GM23338 (cell line): ENCODE measurements at regions not wholly inside any gene's neighbourhood (a gene's known extent, or its start where the extent isn't known, plus 50 kb on each side); places are given as distances from the start of the nearest gene placed in this dataset.

Source experiments
- ATAC-seq: fragments of 200-7000 bp; cut with Tn5 transposase; 3 replicates; pipeline ENCODE4 v1.9.1; 2020
- DNase-seq: peaks from one replicate; pipeline ENCODE4 v3.0.0-alpha.2; 2015; ENCODE audit warnings: low spot score
- H2AFZ ChIP-seq: fragments of 200-600 bp; sonication (generic); 2 replicates; pipeline ENCODE4 v1.8.0; 2016; ENCODE audit warnings: antibody characterized with exemption, mild to moderate bottlenecking, moderate library complexity
- H3F3A ChIP-seq: fragments of 200-600 bp; sonication (generic); replicated peaks from 2 replicates; pipeline ENCODE4 v1.8.0; 2017; ENCODE audit warnings: antibody characterized with exemption, mixed run types, low read depth
- H3K27ac ChIP-seq: fragments of 200-600 bp; sonication (generic); 2 replicates; pipeline ENCODE4 v1.6.1; 2016; ENCODE audit warnings: low read depth
- H3K27me3 ChIP-seq: fragments of 200-600 bp; sonication (generic); 2 replicates; pipeline ENCODE4 v1.8.0; 2016; ENCODE audit warnings: mild to moderate bottlenecking, mixed run types, moderate library complexity; ENCODE audit not compliant: insufficient read depth
- H3K36me3 ChIP-seq: fragments of 200-600 bp; sonication (generic); 2 replicates; pipeline ENCODE4 v1.8.0; 2016; ENCODE audit warnings: mild to moderate bottlenecking; ENCODE audit not compliant: insufficient read depth
- H3K4me1 ChIP-seq: fragments of 200-600 bp; sonication (generic); 2 replicates; pipeline ENCODE4 v1.8.0; 2016; ENCODE audit warnings: mild to moderate bottlenecking, moderate library complexity; ENCODE audit not compliant: insufficient read depth
- H3K4me2 ChIP-seq: fragments of 200-600 bp; sonication (generic); 2 replicates; pipeline ENCODE4 v1.7.1; 2017; ENCODE audit warnings: mixed run types
- H3K4me3 ChIP-seq: fragments of 200-600 bp; sonication (generic); 2 replicates; pipeline ENCODE4 v1.6.1; 2016; ENCODE audit warnings: mixed run types
- H3K79me2 ChIP-seq: fragments of 200-600 bp; sonication (generic); replicated peaks from 2 replicates; pipeline ENCODE4 v1.8.0; 2017; ENCODE audit warnings: mild to moderate bottlenecking; ENCODE audit not compliant: insufficient read depth
- H3K9me2 ChIP-seq: fragments of 200-600 bp; sonication (generic); 2 replicates; pipeline ENCODE4 v1.8.0; 2017; ENCODE audit not compliant: insufficient read depth
- H4K20me1 ChIP-seq: fragments of 200-600 bp; sonication (generic); replicated peaks from 2 replicates; pipeline ENCODE4 v1.8.0; 2017; ENCODE audit warnings: mild to moderate bottlenecking; ENCODE audit not compliant: insufficient read depth
- H3K27ac Mint-ChIP-seq: 2 replicates; pipeline ENCODE4 v1.8.0; 2020; ENCODE audit warnings: inconsistent platforms, mild to moderate bottlenecking, moderate library complexity, mixed read lengths
- H3K27me3 Mint-ChIP-seq: 3 replicates; pipeline ENCODE4 v1.8.0; 2022; ENCODE audit warnings: low read depth, mild to moderate bottlenecking, moderate library complexity, mixed read lengths, inconsistent platforms; ENCODE audit not compliant: insufficient read depth, poor library complexity
- H3K36me3 Mint-ChIP-seq: 3 replicates; pipeline ENCODE4 v1.8.0; 2021; ENCODE audit warnings: low read depth, mild to moderate bottlenecking, inconsistent platforms, moderate library complexity, mixed read lengths
- H3K4me1 Mint-ChIP-seq: 3 replicates; pipeline ENCODE4 v1.8.0; 2020; ENCODE audit warnings: mild to moderate bottlenecking, inconsistent platforms, mixed read lengths
- H3K4me3 Mint-ChIP-seq: 3 replicates; pipeline ENCODE4 v1.8.0; 2021; ENCODE audit warnings: moderate library complexity, mild to moderate bottlenecking, inconsistent platforms, mixed read lengths
- H3K9me3 Mint-ChIP-seq: 3 replicates; pipeline ENCODE4 v1.8.0; 2020; ENCODE audit warnings: moderate library complexity, mild to moderate bottlenecking, inconsistent platforms, mixed read lengths
- CREB1 ChIP-seq: fragments of 250-450 bp; sonication (Bioruptor Pico); IDR thresholded peaks from 2 replicates; pipeline ENCODE4 v1.5.0; 2020; ENCODE audit warnings: low read depth, mild to moderate bottlenecking, moderate library complexity
- JUNB ChIP-seq: IDR thresholded peaks from one replicate; pipeline ENCODE4 v1.6.1; 2016; ENCODE audit warnings: antibody characterized with exemption; ENCODE audit not compliant: unreplicated experiment
- NANOG ChIP-seq: IDR thresholded peaks from 2 replicates; pipeline ENCODE4 v1.6.1; 2016; ENCODE audit warnings: antibody characterized with exemption, borderline replicate concordance
- POLR2AphosphoS5 ChIP-seq: IDR thresholded peaks from 2 replicates; pipeline ENCODE4 v1.6.1; 2016; ENCODE audit warnings: antibody characterized with exemption, low read depth
- STAT1 ChIP-seq: IDR thresholded peaks from one replicate; pipeline ENCODE4 v1.6.1; 2016; ENCODE audit warnings: antibody characterized with exemption; ENCODE audit not compliant: unreplicated experiment
- ZNF331 ChIP-seq: fragments of 250-450 bp; sonication (Bioruptor Pico); IDR thresholded peaks from 2 replicates; pipeline ENCODE4 v1.5.0; 2020; ENCODE audit warnings: low read depth, mild to moderate bottlenecking, moderate library complexity
- TF ChIP-seq, protein P1 (sequence below), 2 experiments: fragments of 200-600 bp in 1 of 2; sonication (generic) in 1 of 2; conservative IDR thresholded peaks; 2 replicates each; pipeline versions ENCODE4 v1.5.1 to v1.6.1; 2016 to 2017; ENCODE audit warnings: antibody characterized with exemption in 2 of 2, low read depth in 2 of 2, mild to moderate bottlenecking in 2 of 2, moderate library complexity in 1 of 2
- TF ChIP-seq, protein P2 (sequence below): IDR thresholded peaks from one replicate; pipeline ENCODE4 v1.6.1; 2018; ENCODE audit warnings: antibody characterized with exemption; ENCODE audit not compliant: unreplicated experiment

DNA sequence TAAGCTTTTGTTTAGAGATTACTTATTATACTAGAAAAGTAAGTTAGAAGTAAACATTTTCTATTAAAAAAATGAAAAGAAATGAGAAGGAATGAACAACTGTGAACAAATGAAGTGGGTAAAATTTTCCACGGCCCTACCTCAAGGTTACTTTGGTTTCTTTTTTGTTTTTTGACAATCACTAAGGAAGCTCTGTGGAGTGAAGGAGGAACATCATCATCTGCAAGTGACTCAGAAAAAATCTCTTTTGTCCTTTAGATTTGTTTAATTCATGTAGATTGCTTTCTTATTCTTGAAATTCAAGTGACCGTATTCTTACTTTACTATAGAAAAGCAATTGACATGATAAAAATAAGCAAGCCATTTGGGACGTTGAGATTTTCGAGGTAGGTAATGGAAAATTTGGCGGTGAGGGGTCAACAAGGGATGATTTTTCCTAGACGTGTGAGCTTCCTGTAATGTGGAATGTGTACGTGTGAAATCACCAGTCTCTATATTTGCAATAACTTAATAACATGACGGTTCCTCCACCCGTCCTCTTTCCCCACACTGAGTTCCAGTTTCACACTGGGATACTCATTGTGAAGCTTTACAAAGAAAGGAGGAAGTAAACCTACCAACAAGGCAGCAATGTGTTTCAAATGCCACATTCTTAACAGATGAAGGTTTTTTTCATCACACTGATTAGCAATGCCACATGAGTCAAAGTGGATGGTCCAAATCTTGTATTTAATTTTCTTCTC lies 62.3 kb upstream of the EGLN3 start:
- Histone ChIP-seq H3K4me2 (no peak overlapping the region; the same call in 1 of the 2 replicates), H3F3A (no peaks in the 10 kb centered on the region), H3K27me3 (no peaks in the 10 kb centered on the region), H3K4me3 (no peak overlapping the region), H2AFZ (peak overlapping the region; percentile 1; the same call in 1 of the 2 replicates), H3K9me2 (peaks cover 10% of the 10 kb centered on the region), H3K27ac (no peak overlapping the region), H3K79me2 (no peaks in the 10 kb centered on the region), H4K20me1 (no peaks in the 10 kb centered on the region), H3K36me3 (no peaks in the 10 kb centered on the region), H3K4me1 (peaks cover 24% of the 10 kb centered on the region)
- Mint-ChIP-seq H3K36me3 (no peaks in the 10 kb centered on the region), H3K9me3 (no peaks in the 10 kb centered on the region), H3K4me3 (no peak overlapping the region), H3K27me3 (peaks cover 2% of the 10 kb centered on the region), H3K27ac (peak overlapping the region; percentile 44; the same call in 1 of the 2 replicates), H3K4me1 (peaks cover 16% of the 10 kb centered on the region)
- TF ChIP-seq, protein P1, sequence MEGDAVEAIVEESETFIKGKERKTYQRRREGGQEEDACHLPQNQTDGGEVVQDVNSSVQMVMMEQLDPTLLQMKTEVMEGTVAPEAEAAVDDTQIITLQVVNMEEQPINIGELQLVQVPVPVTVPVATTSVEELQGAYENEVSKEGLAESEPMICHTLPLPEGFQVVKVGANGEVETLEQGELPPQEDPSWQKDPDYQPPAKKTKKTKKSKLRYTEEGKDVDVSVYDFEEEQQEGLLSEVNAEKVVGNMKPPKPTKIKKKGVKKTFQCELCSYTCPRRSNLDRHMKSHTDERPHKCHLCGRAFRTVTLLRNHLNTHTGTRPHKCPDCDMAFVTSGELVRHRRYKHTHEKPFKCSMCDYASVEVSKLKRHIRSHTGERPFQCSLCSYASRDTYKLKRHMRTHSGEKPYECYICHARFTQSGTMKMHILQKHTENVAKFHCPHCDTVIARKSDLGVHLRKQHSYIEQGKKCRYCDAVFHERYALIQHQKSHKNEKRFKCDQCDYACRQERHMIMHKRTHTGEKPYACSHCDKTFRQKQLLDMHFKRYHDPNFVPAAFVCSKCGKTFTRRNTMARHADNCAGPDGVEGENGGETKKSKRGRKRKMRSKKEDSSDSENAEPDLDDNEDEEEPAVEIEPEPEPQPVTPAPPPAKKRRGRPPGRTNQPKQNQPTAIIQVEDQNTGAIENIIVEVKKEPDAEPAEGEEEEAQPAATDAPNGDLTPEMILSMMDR (conservative IDR thresholded peaks at IDR 0.05; ENCODE audit: low read depth in 2 of 2) = no peak
- peak; percentile 23; the same call in 1 of the 3 replicates for ATAC-seq
- DNase-seq = no peak

DNA sequence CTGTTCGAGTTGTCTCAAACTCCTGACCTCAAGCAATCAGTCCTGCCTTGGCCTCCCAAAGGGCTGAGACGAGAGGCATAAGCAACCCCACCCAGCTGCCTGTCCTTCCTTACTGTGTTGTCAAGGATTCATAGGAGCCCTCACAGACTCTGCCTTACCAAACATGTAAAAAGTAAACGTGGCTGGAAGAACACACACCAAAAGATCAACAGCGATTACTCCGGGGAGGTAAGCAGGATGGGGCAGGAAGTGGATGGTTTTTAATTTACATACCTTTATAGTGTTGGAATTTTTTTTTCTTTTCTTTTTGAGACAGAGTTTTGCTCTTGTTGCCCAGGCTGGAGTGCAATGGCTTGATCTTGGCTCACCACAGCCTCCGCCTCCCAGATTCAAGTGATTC lies 61.5 kb upstream of the EGLN3 start:
- Mint-ChIP-seq H3K9me3 (no peaks in the 10 kb centered on the region), H3K4me1 (peaks cover 13% of the 10 kb centered on the region), H3K36me3 (no peaks in the 10 kb centered on the region), H3K27me3 (peaks cover 2% of the 10 kb centered on the region), H3K27ac (no peak overlapping the region), H3K4me3 (no peak overlapping the region)
- Histone ChIP-seq H3K79me2 (no peaks in the 10 kb centered on the region), H3K4me1 (peaks cover 21% of the 10 kb centered on the region), H3K27me3 (no peaks in the 10 kb centered on the region), H3K4me2 (no peak overlapping the region), H3K27ac (no peak overlapping the region), H3F3A (no peaks in the 10 kb centered on the region), H3K36me3 (no peaks in the 10 kb centered on the region), H2AFZ (0 out of 2 replicates have a peak overlapping the region, but pooled peaks have one; percentile 53), H4K20me1 (no peaks in the 10 kb centered on the region), H3K9me2 (peaks cover 10% of the 10 kb centered on the region), H3K4me3 (no peak overlapping the region)
- ATAC-seq (no peak), DNase-seq (no peak)
- TF ChIP-seq JUNB (no peak), CREB1 (CRISPR knock-in tag) (no peak), STAT1 (no peak), ZNF331 (CRISPR knock-in tag) (no peak), POLR2AphosphoS5 (no peak), NANOG (no peak)
- TF ChIP-seq, protein P1 (conservative IDR thresholded peaks at IDR 0.05; ENCODE audit: low read depth in 2 of 2) = no peak
- TF ChIP-seq, protein P2, sequence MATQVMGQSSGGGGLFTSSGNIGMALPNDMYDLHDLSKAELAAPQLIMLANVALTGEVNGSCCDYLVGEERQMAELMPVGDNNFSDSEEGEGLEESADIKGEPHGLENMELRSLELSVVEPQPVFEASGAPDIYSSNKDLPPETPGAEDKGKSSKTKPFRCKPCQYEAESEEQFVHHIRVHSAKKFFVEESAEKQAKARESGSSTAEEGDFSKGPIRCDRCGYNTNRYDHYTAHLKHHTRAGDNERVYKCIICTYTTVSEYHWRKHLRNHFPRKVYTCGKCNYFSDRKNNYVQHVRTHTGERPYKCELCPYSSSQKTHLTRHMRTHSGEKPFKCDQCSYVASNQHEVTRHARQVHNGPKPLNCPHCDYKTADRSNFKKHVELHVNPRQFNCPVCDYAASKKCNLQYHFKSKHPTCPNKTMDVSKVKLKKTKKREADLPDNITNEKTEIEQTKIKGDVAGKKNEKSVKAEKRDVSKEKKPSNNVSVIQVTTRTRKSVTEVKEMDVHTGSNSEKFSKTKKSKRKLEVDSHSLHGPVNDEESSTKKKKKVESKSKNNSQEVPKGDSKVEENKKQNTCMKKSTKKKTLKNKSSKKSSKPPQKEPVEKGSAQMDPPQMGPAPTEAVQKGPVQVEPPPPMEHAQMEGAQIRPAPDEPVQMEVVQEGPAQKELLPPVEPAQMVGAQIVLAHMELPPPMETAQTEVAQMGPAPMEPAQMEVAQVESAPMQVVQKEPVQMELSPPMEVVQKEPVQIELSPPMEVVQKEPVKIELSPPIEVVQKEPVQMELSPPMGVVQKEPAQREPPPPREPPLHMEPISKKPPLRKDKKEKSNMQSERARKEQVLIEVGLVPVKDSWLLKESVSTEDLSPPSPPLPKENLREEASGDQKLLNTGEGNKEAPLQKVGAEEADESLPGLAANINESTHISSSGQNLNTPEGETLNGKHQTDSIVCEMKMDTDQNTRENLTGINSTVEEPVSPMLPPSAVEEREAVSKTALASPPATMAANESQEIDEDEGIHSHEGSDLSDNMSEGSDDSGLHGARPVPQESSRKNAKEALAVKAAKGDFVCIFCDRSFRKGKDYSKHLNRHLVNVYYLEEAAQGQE = no peak
